Loucy (cell line): ENCODE measurements at regions not wholly inside any gene's neighbourhood (a gene's known extent, or its start where the extent isn't known, plus 50 kb on each side); places are given as distances from the start of the nearest gene placed in this dataset.

Source experiments
- H2AFZ ChIP-seq: fragments of 200-600 bp; sonication (generic); 2 replicates; pipeline ENCODE4 v1.6.0; 2016; ENCODE audit warnings: antibody characterized with exemption, mild to moderate bottlenecking, low read length, moderate library complexity
- H3F3A ChIP-seq: fragments of 200-600 bp; 2 replicates; pipeline ENCODE4 v1.6.0; 2016; ENCODE audit warnings: antibody characterized with exemption, low read depth, mild to moderate bottlenecking
- H3K27me3 ChIP-seq: fragments of 200-600 bp; sonication (generic); 2 replicates; pipeline ENCODE4 v1.6.1; 2014; ENCODE audit warnings: low read length, mild to moderate bottlenecking; ENCODE audit not compliant: insufficient read depth, poor library complexity, severe bottlenecking
- H3K36me3 ChIP-seq: fragments of 200-600 bp; sonication (generic); 2 replicates; pipeline ENCODE4 v1.6.1; 2016; ENCODE audit warnings: low read length; ENCODE audit not compliant: insufficient read depth
- H3K4me1 ChIP-seq: fragments of 200-600 bp; sonication (generic); 2 replicates; pipeline ENCODE4 v1.5.1; 2014; ENCODE audit warnings: low read length, mild to moderate bottlenecking; ENCODE audit not compliant: insufficient read depth, poor library complexity, severe bottlenecking
- H3K4me2 ChIP-seq: fragments of 200-600 bp; sonication (generic); 2 replicates; pipeline ENCODE4 v1.6.0; 2014; ENCODE audit warnings: antibody characterized with exemption, low read length, low read depth, mild to moderate bottlenecking; ENCODE audit not compliant: poor library complexity, severe bottlenecking
- H3K4me3 ChIP-seq: fragments of 200-600 bp; sonication (generic); 2 replicates; pipeline ENCODE4 v1.5.1; 2014; ENCODE audit warnings: low read length, mild to moderate bottlenecking, mixed read lengths; ENCODE audit not compliant: poor library complexity, severe bottlenecking
- H3K79me2 ChIP-seq: fragments of 200-600 bp; sonication (generic); 2 replicates; pipeline ENCODE4 v1.6.1; 2014; ENCODE audit warnings: low read length; ENCODE audit not compliant: insufficient read depth
- H3K9ac ChIP-seq: fragments of 200-600 bp; sonication (generic); 2 replicates; pipeline ENCODE4 v1.6.0; 2014; ENCODE audit warnings: mild to moderate bottlenecking, low read depth, low read length, moderate library complexity; ENCODE audit not compliant: poor library complexity, severe bottlenecking
- H3K9me2 ChIP-seq: fragments of 200-600 bp; sonication (generic); replicated peaks from 2 replicates; pipeline ENCODE4 v1.6.1; 2016; ENCODE audit warnings: low read depth, low read length, mixed read lengths
- H3K9me3 ChIP-seq: fragments of 200-600 bp; sonication (generic); 2 replicates; pipeline ENCODE4 v1.6.1; 2014; ENCODE audit warnings: mild to moderate bottlenecking, antibody characterized with exemption, low read length, low read depth; ENCODE audit not compliant: insufficient read depth
- H4K20me1 ChIP-seq: fragments of 200-600 bp; sonication (generic); 2 replicates; pipeline ENCODE4 v1.6.0; 2014; ENCODE audit warnings: antibody characterized with exemption, low read length, mild to moderate bottlenecking; ENCODE audit not compliant: insufficient read depth, poor library complexity, severe bottlenecking
- EZH2phosphoT487 ChIP-seq: fragments of 200-600 bp; IDR thresholded peaks from 2 replicates; pipeline ENCODE4 v1.6.1; 2018; ENCODE audit warnings: antibody characterized with exemption, mild to moderate bottlenecking, moderate library complexity, borderline replicate concordance
- TF ChIP-seq, protein P1 (sequence below): fragments of 200-600 bp; sonication (generic); conservative IDR thresholded peaks from 2 replicates; pipeline ENCODE4 v1.5.1; 2014; ENCODE audit warnings: mild to moderate bottlenecking, antibody characterized with exemption, low read length

DNA sequence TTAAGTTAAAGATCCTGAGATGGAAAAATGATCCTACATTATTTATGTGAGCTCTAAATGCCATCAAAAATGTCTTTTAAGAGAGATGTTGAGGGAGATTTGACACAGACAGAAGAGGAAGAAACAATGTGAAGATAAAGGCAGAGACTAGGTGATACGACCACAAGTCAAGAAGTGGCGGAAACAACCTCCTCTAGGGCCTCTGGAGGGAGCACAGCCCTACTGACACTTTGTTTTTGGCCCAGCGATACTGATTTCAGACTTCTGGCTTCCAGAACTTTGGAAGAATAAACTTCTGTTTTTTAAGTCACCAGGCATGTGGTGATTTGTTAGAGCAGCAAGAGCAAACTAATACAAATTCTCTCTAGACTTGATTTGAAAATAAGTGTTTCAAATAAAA, 1216.1 kb downstream of the FSTL5 start:
- H2AFZ ChIP-seq = no peak overlapping the region
- H4K20me1 ChIP-seq = no peaks in the 10 kb centered on the region
- no peaks in the 10 kb centered on the region for H3K36me3 ChIP-seq
- H3K79me2 ChIP-seq = no peaks in the 10 kb centered on the region
- no peak overlapping the region for H3K4me2 ChIP-seq
- H3K4me1 ChIP-seq = no peaks in the 10 kb centered on the region
- no peak overlapping the region for H3K9ac ChIP-seq
- no peak overlapping the region for H3K4me3 ChIP-seq
- no peaks in the 10 kb centered on the region for H3K27me3 ChIP-seq
- no peaks in the 10 kb centered on the region for H3F3A ChIP-seq
- H3K9me3 ChIP-seq = no peaks in the 10 kb centered on the region
- TF ChIP-seq, protein P1, sequence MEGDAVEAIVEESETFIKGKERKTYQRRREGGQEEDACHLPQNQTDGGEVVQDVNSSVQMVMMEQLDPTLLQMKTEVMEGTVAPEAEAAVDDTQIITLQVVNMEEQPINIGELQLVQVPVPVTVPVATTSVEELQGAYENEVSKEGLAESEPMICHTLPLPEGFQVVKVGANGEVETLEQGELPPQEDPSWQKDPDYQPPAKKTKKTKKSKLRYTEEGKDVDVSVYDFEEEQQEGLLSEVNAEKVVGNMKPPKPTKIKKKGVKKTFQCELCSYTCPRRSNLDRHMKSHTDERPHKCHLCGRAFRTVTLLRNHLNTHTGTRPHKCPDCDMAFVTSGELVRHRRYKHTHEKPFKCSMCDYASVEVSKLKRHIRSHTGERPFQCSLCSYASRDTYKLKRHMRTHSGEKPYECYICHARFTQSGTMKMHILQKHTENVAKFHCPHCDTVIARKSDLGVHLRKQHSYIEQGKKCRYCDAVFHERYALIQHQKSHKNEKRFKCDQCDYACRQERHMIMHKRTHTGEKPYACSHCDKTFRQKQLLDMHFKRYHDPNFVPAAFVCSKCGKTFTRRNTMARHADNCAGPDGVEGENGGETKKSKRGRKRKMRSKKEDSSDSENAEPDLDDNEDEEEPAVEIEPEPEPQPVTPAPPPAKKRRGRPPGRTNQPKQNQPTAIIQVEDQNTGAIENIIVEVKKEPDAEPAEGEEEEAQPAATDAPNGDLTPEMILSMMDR = no peak
- TF ChIP-seq EZH2phosphoT487 = no peak
- H3K9me2 ChIP-seq = no peaks in the 10 kb centered on the region

DNA sequence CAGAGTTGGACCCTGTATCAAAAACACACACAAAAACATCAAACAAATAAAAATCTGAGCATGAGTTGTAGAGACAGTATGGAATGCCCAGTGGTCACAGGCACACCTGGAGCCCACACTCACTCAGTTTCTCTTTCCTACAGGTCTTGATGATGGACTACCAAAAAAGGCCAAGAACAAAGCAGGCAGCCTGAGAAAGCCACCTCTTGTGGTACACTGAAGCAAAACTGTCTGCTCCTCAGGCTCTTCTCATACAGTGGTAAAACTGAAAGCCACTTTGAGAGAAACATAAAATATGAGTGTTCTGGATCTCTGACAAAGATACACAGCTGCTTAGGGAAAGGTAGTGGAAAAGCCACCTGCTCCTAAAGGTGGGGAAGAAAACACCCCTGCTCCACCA, 1206.9 kb downstream of the FSTL5 start:
- H3K4me3 ChIP-seq = no peak overlapping the region
- no peaks in the 10 kb centered on the region for H3F3A ChIP-seq
- no peak overlapping the region for H3K9ac ChIP-seq
- H3K79me2 ChIP-seq = no peaks in the 10 kb centered on the region
- TF ChIP-seq, protein P1 = no peak
- TF ChIP-seq EZH2phosphoT487 = no peak
- H2AFZ ChIP-seq = no peak overlapping the region
- no peaks in the 10 kb centered on the region for H3K9me3 ChIP-seq
- H3K36me3 ChIP-seq = no peaks in the 10 kb centered on the region
- no peaks in the 10 kb centered on the region for H4K20me1 ChIP-seq
- no peak overlapping the region for H3K4me2 ChIP-seq
- no peaks in the 10 kb centered on the region for H3K27me3 ChIP-seq
- H3K4me1 ChIP-seq = no peaks in the 10 kb centered on the region
- no peaks in the 10 kb centered on the region for H3K9me2 ChIP-seq

DNA sequence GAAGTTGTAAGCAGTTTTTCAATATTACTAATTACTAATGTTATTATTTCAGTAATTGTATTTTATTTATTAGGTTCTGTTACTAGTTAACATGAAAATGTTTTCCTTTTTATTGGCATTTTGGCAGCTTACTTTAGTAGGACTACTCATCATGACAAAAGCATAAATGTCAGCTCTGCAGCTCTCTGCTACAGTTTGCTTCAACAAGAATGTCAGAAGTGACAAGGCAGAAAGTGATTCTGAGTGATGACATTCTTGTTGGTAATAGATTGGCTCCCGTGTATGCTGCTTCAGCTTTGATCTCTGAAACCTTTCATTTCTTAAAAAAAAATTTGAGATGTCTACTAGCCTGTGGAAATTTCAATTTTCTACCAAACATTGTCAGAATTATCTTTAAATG, 1193.9 kb downstream of the FSTL5 start:
- Histone ChIP-seq H3K4me2 (no peak overlapping the region), H3K4me1 (no peaks in the 10 kb centered on the region), H3K27me3 (no peaks in the 10 kb centered on the region), H3K79me2 (no peaks in the 10 kb centered on the region), H3K9me3 (no peaks in the 10 kb centered on the region), H3K36me3 (no peaks in the 10 kb centered on the region), H3K9me2 (no peaks in the 10 kb centered on the region), H3K9ac (no peak overlapping the region), H3K4me3 (no peak overlapping the region), H2AFZ (no peak overlapping the region), H3F3A (no peaks in the 10 kb centered on the region), H4K20me1 (no peaks in the 10 kb centered on the region)
- TF ChIP-seq EZH2phosphoT487 = no peak
- TF ChIP-seq, protein P1 = no peak
